SHP77 (cell line): ENCODE measurements at regions not wholly inside any gene's neighbourhood (a gene's known extent, or its start where the extent isn't known, plus 50 kb on each side); places are given as distances from the start of the nearest gene placed in this dataset.

Experiments
- DNase-seq, 2 experiments: peaks; one replicate each; lab custom pipeline; 2025; lab: John Stamatoyannopoulos, UW

DNA sequence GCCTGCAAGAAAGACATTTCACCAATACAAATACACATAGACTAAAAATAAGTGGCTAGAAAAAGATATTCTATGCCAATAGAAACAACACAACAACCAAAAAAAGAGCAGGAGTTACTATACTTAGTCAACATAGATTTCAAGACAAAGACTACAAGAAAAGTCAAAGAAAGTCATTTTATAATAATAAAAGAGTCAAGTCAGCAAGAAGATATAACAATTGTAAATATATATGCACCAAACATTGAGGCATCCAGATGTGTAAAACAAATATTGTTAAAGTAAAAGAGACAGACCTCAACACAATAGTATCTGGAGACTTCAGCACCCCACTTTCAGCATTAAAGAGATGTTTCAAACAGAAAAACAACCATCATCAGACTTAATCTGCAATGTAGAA, 104.6 kb downstream of the AMY1C start:
- DNase-seq, result no peak

DNA sequence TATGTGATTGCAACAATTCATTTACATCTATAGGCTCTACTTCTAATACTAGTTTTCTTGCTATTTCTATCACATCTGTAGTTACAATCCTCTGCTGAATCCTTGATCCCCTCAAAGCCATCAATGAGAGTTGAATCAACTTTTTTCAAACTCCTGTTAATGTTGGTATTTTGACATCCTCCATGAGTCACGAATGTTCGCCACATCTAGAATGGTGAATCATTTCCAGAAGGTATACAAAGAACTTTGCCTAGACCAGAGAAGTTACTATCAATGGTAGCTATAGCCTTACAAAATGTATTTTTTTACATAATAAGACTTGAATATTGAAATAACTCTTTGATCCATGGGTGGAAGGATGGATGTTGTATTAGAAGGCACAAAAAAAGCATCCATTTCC, 110.0 kb downstream of the AMY1C start:
- no peak for DNase-seq

DNA sequence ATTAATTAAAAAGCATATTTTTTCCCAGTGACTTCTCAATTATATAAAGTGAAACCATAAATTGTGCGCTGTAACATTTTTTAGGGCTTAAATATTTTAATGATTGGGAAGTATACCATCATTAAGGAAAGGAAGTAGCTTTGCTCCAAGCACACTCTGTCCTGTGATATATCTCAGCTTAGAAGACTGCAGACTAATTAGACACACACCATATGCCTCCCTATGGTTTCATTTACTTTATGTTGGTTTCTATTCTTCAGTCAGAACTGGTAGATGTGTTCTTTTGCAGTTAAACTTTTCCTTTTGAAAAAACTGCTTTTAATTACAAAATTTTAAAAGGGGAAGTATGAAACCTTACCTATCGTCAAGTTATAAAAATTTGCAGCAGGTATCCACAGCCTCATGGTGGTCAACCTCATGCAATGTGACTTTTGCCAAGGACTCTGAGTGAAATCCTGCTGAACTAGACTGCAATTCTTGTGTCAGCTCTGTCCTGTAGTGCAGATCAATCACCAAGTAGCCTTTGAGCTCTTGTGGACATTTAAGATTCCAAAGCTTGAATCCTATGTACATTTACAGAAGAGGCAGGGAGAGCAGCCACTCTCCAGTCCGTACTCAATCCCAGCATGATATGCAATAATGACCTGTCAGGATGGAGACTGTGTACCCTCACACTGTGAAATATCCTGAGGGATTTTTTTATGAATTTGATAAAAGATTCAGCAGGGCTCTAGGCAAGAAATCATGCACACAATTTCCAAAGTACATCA, 149.1 kb downstream of the AMY1C start:
- no peak for DNase-seq

DNA sequence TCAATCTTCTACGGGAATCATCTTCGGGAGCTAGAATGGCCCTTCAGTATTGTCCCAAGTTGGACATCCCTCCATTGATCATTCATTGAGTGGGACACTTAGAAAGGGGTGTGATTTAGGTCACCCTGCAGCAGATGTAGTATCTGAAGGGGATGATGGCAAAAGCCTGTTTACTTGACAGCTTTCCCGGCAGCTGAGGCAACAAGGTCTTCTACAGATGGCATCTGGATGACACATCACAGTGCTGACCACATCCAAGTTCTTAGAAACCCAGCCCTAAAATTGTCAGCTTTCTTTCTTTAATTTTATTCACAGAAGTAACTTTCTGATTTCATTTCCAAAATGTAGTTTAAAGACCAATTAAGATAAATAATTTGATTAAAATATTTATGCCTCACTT, 150.3 kb downstream of the AMY1C start:
- DNase-seq, result peak; percentile 84 to 90

DNA sequence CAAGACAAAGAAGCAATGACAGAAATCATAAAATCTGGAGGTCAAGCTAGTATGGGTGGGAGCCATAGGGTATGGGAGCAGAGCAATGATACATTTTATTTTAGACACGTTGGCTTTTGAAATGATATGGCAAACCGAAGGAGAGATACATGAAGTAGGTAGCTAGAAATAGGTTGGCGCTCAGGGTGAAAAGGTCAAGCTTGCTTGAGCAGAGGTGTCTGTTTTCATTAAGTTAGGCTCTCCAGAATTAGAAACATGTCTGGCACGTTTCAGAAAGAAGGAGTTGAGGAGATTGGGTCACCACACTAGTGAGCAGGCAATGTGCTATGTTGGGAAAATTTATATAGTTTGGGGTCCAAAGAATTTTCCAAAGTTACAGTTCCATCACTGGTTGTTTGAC, 151.4 kb downstream of the AMY1C start:
- DNase-seq, result peak in 1 of 2 experiments; percentile 5

DNA sequence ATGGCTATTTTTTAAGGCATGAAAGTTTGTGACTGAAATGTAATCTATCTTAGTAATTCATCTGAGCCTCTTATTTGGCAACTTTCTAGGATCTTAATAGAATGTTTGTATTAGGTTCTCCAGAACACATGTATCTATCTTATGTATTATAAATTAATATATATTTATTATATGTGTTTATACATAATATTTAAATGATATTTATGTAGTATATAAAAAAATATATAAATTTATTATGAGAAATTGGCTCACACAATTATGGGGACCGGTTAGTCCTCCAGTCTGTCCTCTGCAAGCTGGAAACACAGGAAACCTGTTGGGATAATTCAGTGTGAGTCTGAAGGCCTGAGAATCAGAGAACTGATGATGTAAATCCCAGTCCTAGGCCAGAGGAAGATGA, 155.7 kb downstream of the AMY1C start:
- no peak for DNase-seq

DNA sequence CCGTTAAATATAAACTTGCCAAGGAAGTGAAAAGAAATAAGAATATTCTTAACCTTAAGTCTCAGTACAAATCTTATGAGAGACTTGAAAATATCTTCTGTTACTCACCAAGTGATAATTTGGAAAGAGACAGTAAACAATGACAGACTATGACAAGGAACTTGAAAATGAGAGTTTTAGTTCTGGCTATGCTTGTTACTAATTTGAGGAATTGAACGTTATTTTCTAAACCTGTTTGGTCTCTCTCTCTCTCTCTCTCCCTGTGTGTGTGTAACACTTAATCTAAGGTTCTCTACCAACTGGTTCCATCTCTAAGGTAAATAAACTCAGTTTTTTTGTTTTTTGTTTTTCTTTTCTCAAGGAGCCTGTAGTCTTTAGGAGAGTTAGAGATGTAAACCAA, 161.8 kb downstream of the AMY1C start:
- DNase-seq, result no peak

DNA sequence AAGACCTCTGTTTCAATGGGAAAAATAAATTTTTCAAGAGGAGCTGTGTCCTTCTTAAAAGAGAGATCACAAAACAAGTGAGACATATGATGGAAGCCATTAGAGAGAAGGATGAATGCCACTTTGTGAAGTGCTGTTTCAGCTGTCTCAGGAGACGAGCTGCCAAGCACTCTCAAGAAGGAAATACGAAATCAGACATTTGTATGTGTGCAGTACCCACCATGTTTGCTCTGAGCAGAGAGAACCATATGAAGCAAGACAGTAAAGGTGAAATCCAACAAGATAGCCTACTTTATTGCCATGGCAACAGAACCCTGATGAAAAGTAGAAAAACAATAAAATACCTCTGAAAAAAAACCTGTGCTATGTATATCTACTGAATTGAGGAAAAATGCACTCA, 168.1 kb downstream of the AMY1C start:
- DNase-seq, result peak in 1 of 2 experiments; percentile 10

DNA sequence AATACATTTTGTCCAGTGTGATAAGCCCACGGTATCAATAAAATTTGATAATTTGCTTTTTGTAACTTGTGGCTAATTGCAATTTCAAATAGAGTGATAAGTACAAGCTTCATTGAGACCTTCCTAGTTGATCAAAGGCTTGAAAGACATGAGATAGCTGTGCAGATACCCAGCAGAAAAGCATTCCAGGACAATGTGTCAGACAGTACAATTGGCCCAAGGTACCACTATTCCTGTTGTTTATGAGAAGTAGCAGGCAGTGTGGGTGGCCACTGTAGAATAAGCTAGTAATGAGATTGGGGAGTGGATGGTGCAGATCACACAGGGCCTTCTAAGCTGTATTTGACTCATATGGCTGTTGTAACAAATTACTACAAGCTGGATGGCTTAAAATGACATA, 182.2 kb downstream of the AMY1C start:
- no peak for DNase-seq

DNA sequence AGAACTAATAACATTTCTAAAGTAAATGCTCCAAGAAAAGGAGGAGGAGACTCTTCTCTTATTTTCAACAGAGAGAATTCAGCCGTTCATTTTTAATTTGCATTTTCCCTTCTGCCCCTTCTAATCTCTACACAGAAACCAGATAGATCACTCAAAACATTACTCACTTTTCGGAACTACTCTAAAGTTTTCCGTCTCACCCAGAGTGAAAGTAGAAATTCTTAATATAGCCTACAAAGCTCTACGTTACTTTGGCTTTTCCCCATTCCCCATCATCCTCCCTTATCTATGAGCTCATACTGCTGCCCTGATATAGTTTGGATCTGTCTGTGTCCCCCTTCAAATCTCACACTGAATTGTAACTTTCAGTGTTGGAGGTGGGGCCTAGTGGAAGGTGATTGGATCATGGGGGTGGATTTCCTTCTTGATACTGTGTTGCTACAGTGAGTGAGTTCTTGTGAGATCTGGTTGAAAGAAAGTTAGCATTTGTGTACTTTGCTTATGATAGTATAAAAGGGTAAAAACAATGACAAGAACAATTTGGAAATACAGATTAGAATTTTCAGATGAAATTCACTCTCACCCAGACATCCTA, 188.2 kb downstream of the AMY1C start:
- no peak for DNase-seq

DNA sequence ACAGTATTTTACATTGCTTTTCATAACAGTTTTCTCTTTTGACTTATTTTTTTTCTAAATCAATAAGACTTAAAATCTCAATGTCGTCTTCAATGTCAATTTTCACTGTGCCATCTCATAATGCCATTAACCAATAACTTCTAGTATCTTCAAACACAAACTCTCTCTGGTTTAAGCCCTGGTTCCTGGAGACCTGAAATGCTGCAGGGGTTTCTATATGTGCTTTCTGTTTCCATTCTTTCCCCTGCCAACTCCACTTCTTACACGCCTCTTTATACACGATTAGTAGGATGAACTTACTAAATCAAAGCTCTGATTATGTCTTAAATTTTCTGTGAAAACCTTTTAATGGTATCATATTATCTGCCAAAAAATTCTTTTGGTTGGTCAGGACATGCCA, 191.4 kb downstream of the AMY1C start:
- no peak for DNase-seq

DNA sequence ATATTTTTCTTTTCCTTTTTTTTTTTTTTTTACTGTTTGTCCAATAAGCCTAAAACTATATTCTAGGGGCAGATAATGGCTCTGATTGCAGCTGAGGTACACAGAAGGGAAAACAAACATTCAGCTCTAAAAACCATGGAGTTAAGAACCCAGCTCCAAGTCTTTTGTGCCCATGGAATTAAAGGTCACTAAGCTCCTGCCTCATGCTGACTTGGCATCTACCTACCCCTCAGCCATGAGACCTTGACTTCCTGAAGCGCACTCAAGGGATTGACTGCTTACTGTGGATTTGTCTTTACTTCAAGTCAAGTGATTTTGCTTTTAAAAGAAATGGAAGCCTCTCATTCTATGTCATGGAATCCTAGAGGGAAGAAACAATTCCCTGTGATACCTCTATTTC, 192.3 kb downstream of the AMY1C start:
- no peak for DNase-seq

DNA sequence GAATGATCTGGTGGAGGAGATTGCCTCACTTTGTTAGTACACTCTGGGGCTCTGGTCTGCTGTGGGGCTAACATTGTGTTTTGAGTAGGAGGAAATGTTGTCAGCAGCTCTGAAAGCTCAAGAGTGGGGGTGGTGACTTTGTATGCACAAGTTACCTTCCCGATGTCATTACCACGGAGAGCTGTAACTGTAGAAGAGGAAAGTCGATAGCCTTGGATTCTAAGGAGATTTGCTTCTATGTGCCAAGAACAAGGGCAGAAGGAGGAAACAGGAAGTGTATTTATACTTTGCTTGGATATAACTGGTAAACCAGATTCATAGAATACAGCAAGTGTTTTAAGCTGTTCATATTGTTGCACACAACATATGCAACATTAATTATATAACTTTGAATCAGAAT, 196.1 kb downstream of the AMY1C start:
- no peak for DNase-seq

DNA sequence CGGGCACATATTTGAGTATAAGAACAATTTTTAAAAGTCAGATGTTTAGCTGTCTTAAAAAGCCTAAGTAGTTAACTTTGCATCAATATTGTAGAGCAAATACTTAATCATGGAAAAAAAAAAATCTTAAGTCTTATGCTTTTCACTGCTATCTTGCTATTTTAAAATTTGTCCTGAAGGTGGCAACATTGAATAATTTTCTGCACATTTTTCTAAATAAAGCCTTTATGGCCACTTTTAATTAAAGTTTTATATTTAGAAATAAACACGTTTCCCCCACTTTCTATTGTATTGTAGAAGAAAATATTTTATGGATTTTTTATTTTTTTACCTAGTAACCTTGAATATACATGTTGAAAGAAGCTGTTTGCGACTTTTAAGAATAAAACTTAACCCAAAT, 198.8 kb downstream of the AMY1C start:
- no peak for DNase-seq

DNA sequence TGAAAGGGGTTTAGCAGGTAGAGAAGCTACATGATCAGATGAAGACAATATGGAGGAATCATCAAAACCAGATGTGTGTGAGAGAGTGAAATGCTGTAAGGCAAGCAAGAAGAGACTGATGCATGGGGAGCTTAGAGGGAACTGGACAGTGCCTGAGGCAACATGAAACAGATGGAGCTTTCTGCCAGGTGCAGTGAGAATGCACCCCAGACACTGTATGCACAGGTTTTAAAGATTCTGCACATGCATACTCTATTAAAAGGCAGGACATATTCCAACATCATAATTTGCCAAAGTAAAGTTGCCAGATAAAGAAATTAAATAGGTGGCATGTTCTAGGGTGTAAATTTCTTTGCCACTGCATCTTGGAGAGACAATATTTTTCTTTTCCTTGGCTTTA, 200.1 kb downstream of the AMY1C start:
- peak in 1 of 2 experiments; percentile 23 for DNase-seq

DNA sequence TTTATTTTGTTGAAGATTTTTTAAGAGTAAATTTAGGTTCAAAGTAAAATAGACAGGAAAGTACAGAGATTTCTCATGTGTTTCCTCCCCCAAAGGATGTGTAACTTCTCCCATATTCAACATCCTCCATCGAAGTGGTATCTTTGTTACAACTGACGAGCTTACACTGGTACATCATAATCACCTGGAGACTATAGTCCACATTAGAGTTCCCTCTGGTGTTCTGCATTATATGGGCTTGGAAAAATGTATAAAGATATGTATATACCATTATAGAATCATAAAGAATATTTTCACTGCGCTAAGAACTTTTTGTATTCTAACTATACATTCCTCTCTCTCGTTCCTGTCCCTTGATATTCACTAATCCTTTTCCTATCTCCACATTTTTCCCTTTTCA, 203.7 kb downstream of the AMY1C start:
- DNase-seq, result no peak

DNA sequence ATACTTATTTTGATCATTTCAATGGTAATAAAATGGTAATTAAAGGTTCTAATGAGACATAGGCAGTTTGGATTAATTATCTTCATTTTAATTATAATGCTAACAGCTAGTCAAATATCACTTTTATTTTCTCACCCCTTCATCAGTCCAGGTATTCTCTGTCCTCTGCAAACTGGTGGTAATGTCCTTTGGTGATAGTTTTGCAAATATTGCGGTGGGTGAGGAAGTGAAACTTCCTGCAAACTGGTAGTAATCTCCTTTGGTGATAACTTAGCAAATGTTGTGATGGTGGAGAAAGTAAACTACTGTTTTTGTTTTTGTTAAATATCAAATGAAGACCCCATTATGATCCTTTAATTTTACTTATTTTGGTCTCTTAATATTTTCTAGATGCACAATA, 209.0 kb downstream of the AMY1C start:
- no peak for DNase-seq

DNA sequence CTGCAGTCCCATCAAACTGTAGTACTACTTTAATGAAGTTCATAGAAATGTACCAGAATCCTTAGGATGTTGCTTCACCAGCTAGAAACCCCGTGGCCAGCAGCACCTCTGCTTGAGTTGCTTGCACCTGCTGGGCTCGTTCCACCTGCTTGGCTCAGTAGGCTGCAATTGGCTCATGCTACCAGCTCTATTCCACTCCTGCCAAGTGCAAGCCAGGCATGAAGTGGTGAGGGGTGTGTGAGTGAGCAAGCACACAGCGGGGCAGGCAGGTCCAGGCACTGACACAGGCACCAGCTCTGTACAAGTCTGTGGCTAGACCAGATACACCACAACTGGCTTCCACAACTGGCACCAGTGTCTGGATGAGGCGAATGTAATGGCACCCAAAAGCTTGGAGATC, 209.9 kb downstream of the AMY1C start:
- DNase-seq, result no peak

DNA sequence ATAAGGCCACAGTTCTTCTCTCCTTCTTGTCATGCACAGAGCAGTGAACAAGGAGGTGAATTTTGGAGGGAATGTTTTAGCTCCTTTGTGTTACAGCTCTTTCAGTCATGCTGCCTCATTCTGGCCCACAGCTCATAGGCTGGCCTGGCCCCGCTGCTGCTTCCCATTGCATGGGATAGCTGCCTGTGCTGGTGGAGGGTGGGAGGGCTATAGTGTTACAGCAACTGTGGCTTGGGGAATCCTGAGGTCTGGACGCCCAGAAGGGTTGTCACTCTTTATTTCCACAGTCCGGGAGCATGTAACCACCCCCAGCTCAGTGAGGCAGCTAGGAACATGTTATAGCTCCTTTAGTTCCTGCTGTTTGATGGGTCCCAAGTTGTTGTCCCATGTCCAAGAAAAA, 210.3 kb downstream of the AMY1C start:
- DNase-seq, result no peak

DNA sequence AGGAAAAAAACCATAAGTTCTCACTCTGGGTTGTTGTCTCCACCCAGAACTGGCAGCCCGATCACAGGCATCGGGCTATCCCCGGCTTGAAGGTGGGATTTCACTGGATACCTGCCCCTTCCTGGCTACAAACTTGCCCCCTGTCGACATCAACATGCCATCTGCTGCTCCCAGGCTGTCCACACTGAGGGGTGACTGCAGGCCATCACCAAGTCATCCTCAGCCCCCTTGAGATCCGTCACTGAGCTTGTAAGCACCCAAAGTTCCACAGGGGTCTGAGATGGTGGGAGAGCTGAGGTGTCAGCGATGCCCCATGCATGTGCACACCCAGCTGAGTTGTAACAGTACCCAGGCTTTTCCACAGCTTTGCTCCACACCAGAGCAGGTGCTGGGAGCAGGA, 211.0 kb downstream of the AMY1C start:
- no peak for DNase-seq

DNA sequence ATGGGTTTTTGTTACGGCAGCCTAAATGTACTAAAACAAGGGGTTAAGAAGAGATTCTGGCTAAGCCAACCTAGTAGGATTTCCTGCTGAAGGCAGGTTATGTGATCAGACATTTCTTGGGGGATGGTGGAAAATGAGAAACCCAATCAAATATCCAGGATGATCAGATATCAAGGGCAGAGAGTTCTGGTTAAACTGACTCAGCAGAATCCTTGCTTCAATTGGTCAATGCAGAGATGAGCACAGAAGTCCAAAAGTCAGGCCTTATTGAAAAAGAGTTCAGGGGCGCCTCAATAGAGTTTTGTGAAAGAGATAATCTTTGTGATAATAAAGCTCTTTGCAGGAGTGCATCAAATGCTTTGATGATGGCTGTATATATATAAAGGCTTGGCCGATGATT, 237.1 kb downstream of the AMY1C start:
- DNase-seq, result no peak

DNA sequence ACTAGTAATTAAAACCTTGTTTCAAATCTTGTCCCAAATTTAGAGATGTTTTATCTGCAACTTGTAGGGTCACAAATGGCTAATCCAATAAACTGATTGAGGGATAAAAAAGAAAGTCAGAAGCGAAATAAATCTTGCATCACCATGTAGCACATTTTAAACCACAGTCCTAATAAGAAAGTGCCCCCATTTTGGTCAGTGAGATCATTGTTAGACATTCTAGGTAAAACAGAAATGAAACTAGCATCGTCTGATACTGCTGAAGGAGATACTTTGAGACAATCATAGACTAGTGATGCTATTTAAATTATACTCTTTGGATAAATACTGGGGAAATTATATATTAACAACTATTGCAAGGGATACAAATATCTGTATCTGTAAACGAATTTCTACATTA, 247.9 kb downstream of the AMY1C start:
- DNase-seq, result no peak

DNA sequence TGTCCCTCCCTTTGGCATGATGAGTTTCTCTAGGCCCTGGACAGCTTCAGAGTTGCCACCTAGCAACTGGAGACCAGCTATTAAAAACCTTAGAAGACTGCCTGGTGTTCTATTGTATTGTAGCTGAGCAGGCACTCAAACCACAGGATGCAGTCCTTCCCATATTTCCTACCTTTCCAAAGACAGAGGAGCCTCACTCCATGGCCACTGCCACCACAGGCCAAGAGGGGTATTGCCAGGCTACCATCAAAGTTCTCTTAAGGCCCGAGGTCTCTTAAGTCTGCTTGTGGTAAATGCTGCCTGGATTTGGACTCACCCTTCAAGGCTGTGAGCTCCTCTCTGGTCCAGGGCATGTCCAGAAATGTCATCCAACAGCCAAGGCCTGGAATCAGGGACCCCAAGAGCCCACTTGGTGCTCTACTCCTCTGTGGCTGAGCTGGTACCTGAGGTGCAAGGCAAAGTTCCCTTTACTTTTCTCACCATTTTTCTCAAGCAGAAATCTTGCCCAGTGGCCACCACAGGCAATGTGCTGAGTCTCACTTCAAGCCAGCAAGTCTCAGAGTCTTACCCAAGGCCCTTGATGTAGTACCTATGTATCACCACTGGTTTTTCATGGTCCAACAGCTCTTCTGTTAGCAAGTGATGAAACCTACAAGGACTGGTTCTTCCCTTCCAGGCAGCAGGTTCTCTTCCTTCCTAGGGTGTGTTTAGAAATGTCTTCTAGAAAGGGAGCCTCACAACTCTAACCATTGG, 269.4 kb downstream of the AMY1C start:
- DNase-seq, result no peak
